ENCODE measurements at regions not wholly inside any gene's neighbourhood (a gene's known extent, or its start where the extent isn't known, plus 50 kb on each side); places are given as distances from the start of the nearest gene placed in this dataset.
A peak's percentile ranks its signal among the peaks of the same experiment; 100 is the strongest.

DNA sequence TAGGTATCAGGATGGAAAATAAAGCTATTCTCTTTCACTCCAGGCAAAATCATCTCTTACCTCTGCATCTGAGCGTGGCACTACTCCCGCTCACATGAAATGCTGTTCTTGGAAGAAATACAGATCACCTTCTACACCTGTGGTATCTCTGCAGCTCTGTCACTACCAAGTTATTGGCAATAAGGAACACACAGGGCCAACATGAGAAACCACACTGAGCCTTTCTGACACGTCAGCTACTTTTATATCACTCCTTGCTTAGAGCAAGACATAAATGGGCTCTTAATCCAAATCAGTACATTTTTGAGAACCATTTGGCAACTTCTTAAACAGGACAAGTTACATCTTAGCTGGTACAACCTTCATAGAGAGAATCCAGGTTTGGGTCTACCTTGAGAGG lies 101.8 kb upstream of the GUCY1A1 start:
- no peak overlapping the region for H3K4me3 Mint-ChIP-seq (ENCODE audit: unreplicated experiment)
- TF ChIP-seq, protein P1, sequence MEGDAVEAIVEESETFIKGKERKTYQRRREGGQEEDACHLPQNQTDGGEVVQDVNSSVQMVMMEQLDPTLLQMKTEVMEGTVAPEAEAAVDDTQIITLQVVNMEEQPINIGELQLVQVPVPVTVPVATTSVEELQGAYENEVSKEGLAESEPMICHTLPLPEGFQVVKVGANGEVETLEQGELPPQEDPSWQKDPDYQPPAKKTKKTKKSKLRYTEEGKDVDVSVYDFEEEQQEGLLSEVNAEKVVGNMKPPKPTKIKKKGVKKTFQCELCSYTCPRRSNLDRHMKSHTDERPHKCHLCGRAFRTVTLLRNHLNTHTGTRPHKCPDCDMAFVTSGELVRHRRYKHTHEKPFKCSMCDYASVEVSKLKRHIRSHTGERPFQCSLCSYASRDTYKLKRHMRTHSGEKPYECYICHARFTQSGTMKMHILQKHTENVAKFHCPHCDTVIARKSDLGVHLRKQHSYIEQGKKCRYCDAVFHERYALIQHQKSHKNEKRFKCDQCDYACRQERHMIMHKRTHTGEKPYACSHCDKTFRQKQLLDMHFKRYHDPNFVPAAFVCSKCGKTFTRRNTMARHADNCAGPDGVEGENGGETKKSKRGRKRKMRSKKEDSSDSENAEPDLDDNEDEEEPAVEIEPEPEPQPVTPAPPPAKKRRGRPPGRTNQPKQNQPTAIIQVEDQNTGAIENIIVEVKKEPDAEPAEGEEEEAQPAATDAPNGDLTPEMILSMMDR (IDR thresholded peaks at IDR 0.05): no peak
- H3K4me1 Mint-ChIP-seq (ENCODE audit: unreplicated experiment): peaks cover 16% of the 10 kb centered on the region
- no peak for DNase-seq (ENCODE audit: extremely low spot score, unreplicated experiment)
- H3K27ac Mint-ChIP-seq (ENCODE audit: unreplicated experiment): no peak overlapping the region
- H3K27me3 Mint-ChIP-seq (ENCODE audit: unreplicated experiment): no peaks in the 10 kb centered on the region
- H3K9me3 Mint-ChIP-seq (ENCODE audit: unreplicated experiment): no peaks in the 10 kb centered on the region
- H3K36me3 Mint-ChIP-seq (ENCODE audit: unreplicated experiment): no peaks in the 10 kb centered on the region

DNA sequence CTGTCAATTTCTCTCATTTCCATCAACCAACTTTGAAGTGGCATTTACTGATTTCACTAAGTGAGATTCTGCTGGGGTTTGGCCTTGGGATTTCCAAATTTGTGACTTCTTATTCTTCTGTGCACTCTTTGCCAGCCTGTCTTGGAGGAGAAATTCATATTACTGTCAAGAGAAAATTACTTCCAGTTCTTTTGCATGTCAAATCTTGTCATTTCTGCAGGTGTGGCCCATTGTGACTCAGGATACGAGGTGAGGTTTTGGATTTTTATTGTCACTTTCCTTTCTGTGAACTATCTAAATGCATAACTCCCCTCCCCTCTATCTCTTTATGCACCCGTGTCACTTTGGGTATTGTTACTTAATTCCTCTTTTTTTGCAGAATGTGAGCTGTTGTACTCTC lies 102.6 kb upstream of the GUCY1A1 start:
- no peak overlapping the region for H3K27ac Mint-ChIP-seq (ENCODE audit: unreplicated experiment)
- TF ChIP-seq, protein P1 (IDR thresholded peaks at IDR 0.05): no peak
- no peak for DNase-seq (ENCODE audit: extremely low spot score, unreplicated experiment)
- peaks cover 16% of the 10 kb centered on the region for H3K4me1 Mint-ChIP-seq (ENCODE audit: unreplicated experiment)
- H3K9me3 Mint-ChIP-seq (ENCODE audit: unreplicated experiment): no peaks in the 10 kb centered on the region
- H3K36me3 Mint-ChIP-seq (ENCODE audit: unreplicated experiment): no peaks in the 10 kb centered on the region
- H3K27me3 Mint-ChIP-seq (ENCODE audit: unreplicated experiment): no peaks in the 10 kb centered on the region
- no peak overlapping the region for H3K4me3 Mint-ChIP-seq (ENCODE audit: unreplicated experiment)

DNA sequence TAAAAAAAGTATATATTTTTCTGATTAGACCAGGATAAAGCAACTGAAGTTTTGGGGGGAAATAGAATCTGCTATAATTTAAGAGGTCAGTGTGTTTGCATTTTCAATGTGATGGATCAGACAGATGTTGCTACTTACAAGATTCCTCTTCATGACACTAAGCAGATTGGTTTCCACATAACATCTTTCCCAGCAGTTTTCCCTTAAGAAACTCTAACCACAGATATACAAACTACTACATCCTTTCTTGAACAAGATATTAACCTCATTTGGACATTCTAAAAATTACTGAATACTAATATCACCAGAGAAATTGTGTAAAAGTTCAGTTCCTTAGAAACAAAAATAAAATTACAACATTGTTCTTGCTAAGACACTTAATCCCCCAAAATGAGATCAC lies 106.7 kb upstream of the GUCY1A1 start:
- no peak for DNase-seq (ENCODE audit: extremely low spot score, unreplicated experiment)
- H3K4me1 Mint-ChIP-seq (ENCODE audit: unreplicated experiment): peaks cover 13% of the 10 kb centered on the region
- TF ChIP-seq, protein P1 (IDR thresholded peaks at IDR 0.05): no peak

DNA sequence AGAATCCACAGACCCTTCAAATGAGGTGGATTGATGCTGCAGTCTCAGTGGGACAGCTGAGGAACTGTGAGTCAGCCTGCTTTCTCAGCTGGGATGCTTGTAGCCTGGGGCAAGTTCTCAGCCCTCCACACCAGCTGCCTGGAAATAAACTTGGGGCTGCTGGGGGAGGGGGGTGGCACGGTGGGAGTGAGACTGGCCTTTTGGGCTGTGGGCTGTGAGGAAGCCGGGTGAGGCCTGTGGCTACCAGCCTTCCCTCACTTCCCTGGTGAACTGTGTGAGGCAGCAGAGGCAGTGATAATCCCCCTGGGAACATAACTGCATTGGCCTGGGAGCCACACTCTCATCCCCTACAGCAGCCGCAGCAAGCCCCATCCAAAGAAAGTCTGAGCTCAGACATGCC lies 114.5 kb upstream of the GUCY1A1 start:
- Mint-ChIP-seq H3K27me3 (ENCODE audit: unreplicated experiment) (no peaks in the 10 kb centered on the region), H3K27ac (ENCODE audit: unreplicated experiment) (peak overlapping the region; percentile 80), H3K9me3 (ENCODE audit: unreplicated experiment) (peaks cover 37% of the 10 kb centered on the region), H3K36me3 (ENCODE audit: unreplicated experiment) (peaks cover 26% of the 10 kb centered on the region), H3K4me1 (ENCODE audit: unreplicated experiment) (peaks cover 45% of the 10 kb centered on the region), H3K4me3 (ENCODE audit: unreplicated experiment) (no peak overlapping the region)
- DNase-seq (ENCODE audit: extremely low spot score, unreplicated experiment): peak; percentile 92
- TF ChIP-seq, protein P1 (IDR thresholded peaks at IDR 0.05): no peak

More for the DNA sequence above, 106.7 kb upstream of the GUCY1A1 start:
- peaks cover 12% of the 10 kb centered on the region for H3K36me3 Mint-ChIP-seq (ENCODE audit: unreplicated experiment)
- H3K27ac Mint-ChIP-seq (ENCODE audit: unreplicated experiment): no peak overlapping the region
- H3K4me3 Mint-ChIP-seq (ENCODE audit: unreplicated experiment): no peak overlapping the region
- peaks cover 21% of the 10 kb centered on the region for H3K9me3 Mint-ChIP-seq (ENCODE audit: unreplicated experiment)
- no peaks in the 10 kb centered on the region for H3K27me3 Mint-ChIP-seq (ENCODE audit: unreplicated experiment)

DNA sequence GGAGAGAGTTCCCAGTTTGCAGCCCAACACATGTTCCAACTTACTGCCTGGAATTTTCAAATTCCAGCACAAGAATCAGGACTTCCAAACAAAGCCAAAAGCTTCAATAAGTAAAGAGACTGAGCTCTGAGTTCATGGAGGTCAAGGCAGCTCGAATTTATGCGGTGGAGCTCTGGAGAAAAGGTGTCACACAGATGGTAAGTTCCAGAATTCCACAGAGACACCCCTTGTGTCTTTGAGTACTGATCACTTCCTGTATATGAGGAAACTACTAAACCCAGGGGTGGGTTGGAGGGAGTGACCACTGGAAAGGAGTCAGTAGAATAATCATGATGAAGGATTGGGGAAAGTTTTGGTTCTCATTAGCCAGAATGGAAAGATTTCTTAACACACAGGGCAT lies 118.5 kb upstream of the GUCY1A1 start:
- no peak for DNase-seq (ENCODE audit: extremely low spot score, unreplicated experiment)
- H3K4me1 Mint-ChIP-seq (ENCODE audit: unreplicated experiment): peaks cover 42% of the 10 kb centered on the region
- H3K4me3 Mint-ChIP-seq (ENCODE audit: unreplicated experiment): no peak overlapping the region

More for the DNA sequence above, 118.5 kb upstream of the GUCY1A1 start:
- H3K9me3 Mint-ChIP-seq (ENCODE audit: unreplicated experiment): peaks cover 7% of the 10 kb centered on the region
- no peaks in the 10 kb centered on the region for H3K27me3 Mint-ChIP-seq (ENCODE audit: unreplicated experiment)
- TF ChIP-seq, protein P1 (IDR thresholded peaks at IDR 0.05): no peak
- H3K36me3 Mint-ChIP-seq (ENCODE audit: unreplicated experiment): peaks cover 7% of the 10 kb centered on the region
- peak overlapping the region; percentile 63 for H3K27ac Mint-ChIP-seq (ENCODE audit: unreplicated experiment)
